Endothelial cell of umbilical vein (primary cell): ENCODE measurements at regions not wholly inside any gene's neighbourhood (a gene's known extent, or its start where the extent isn't known, plus 50 kb on each side); places are given as distances from the start of the nearest gene placed in this dataset.

ENCODE experiments used
- BruUV-seq: library from RNA; stranded (reverse); fragments of 400-500 nt; replicated peaks from 2 replicates; lab custom pipeline; 2021; lab: Mats Ljungman, UMichigan
- CTCF ChIA-PET: fragments of 300-600, 350-600 bp; sonication (Branson Sonifier 250); formaldehyde crosslinking; loops from one replicate; lab custom pipeline; 2021; ENCODE audit warnings: antibody characterized with exemption, inconsistent platforms; lab: Charles Lee
- POLR2A ChIA-PET: fragments of 300-600, 350-600 bp; sonication (Branson Sonifier 250); formaldehyde crosslinking; loops from one replicate; lab custom pipeline; 2021; ENCODE audit warnings: antibody characterized with exemption, inconsistent platforms; lab: Charles Lee
- DNase-seq: peaks from one replicate; pipeline ENCODE4 v3.0.0-alpha.2; 2011; ENCODE audit warnings: low read depth, low spot score
- FAIRE-seq: peaks from 2 replicates; lab custom pipeline; 2011; peaks lifted over from hg19 to GRCh38; lab: Jason Lieb, UNC
- H2AFZ ChIP-seq: 2 replicates; pipeline ENCODE4 v1.6.0; 2012; ENCODE audit warnings: low read depth, low read length, control low read depth, inconsistent platforms
- H3K27ac ChIP-seq: 2 replicates; pipeline ENCODE4 v1.5.1; 2011; ENCODE audit warnings: low read depth, mild to moderate bottlenecking, control low read depth, low read length, moderate library complexity; ENCODE audit not compliant: insufficient read depth
- H3K27me3 ChIP-seq, 2 experiments: 2 replicates each; pipeline versions ENCODE4 v1.6.0 to v1.6.1; 2011; ENCODE audit warnings: low read length in 2 of 2, mixed read lengths in 1 of 2; ENCODE audit not compliant: control insufficient read depth in 2 of 2, insufficient read depth in 2 of 2
- H3K36me3 ChIP-seq, 2 experiments: 2 replicates in 1 of 2; 3 replicates in 1 of 2; pipeline ENCODE4 v1.5.1; 2011; ENCODE audit warnings: low read length in 2 of 2, mild to moderate bottlenecking in 1 of 2, moderate library complexity in 1 of 2; ENCODE audit not compliant: control insufficient read depth in 2 of 2, insufficient read depth in 2 of 2; ENCODE audit errors: extremely low read depth in 1 of 2
- H3K4me1 ChIP-seq: 3 replicates; pipeline ENCODE4 v1.5.1; 2011; ENCODE audit warnings: mild to moderate bottlenecking, low read length; ENCODE audit not compliant: control insufficient read depth, insufficient read depth; ENCODE audit errors: extremely low read depth
- H3K4me2 ChIP-seq: 2 replicates; pipeline ENCODE4 v1.6.1; 2011; ENCODE audit warnings: low read length, control low read depth, mixed read lengths; ENCODE audit not compliant: insufficient read depth
- H3K4me3 ChIP-seq, 3 experiments: fragments of 200-600 bp in 1 of 3; sonication (generic), shearing (Covaris generic) in 1 of 3; replicated peaks in 1 of 3; 2 replicates each; pipeline ENCODE4 v1.5.1; 2011 to 2016; ENCODE audit warnings: control low read depth in 3 of 3, low read length in 3 of 3, mild to moderate bottlenecking in 2 of 3, inconsistent platforms in 1 of 3, low read depth in 1 of 3, moderate library complexity in 1 of 3; ENCODE audit not compliant: insufficient read depth in 1 of 3
- H3K79me2 ChIP-seq: 2 replicates; pipeline ENCODE4 v1.6.0; 2012; ENCODE audit warnings: low read length, inconsistent platforms; ENCODE audit not compliant: control insufficient read depth, insufficient read depth
- H3K9ac ChIP-seq: replicated peaks from 2 replicates; pipeline ENCODE3; 2011; ENCODE audit warnings: low read length, control low read depth; ENCODE audit not compliant: insufficient read depth; ENCODE audit errors: extremely low read depth
- H3K9me1 ChIP-seq: replicated peaks from 3 replicates; pipeline ENCODE4 v1.6.0; 2011; ENCODE audit warnings: mild to moderate bottlenecking, low read length; ENCODE audit not compliant: control insufficient read depth, insufficient read depth; ENCODE audit errors: extremely low read depth
- H3K9me3 ChIP-seq: replicated peaks from 2 replicates; pipeline ENCODE4 v1.5.1; 2012; ENCODE audit warnings: low read length, inconsistent platforms; ENCODE audit not compliant: control insufficient read depth, insufficient read depth
- H4K20me1 ChIP-seq: replicated peaks from 2 replicates; pipeline ENCODE3; 2011; ENCODE audit warnings: mild to moderate bottlenecking, low read length; ENCODE audit not compliant: control insufficient read depth, insufficient read depth; ENCODE audit errors: extremely low read depth
- EZH2 ChIP-seq: IDR thresholded peaks from 2 replicates; pipeline ENCODE4 v1.6.1; 2012; ENCODE audit warnings: borderline replicate concordance, low read depth, mild to moderate bottlenecking, moderate library complexity, low read length, inconsistent platforms; ENCODE audit not compliant: severe bottlenecking
- FOS ChIP-seq: IDR thresholded peaks from 2 replicates; pipeline ENCODE4 v1.6.1; 2011; ENCODE audit warnings: mild to moderate bottlenecking, low read length, moderate library complexity, borderline replicate concordance; ENCODE audit not compliant: insufficient read depth
- GATA2 ChIP-seq: IDR thresholded peaks from 2 replicates; pipeline ENCODE4 v1.7.0; 2011; ENCODE audit warnings: low read depth, mild to moderate bottlenecking, moderate library complexity, mixed read lengths, low read length; ENCODE audit not compliant: insufficient read length, insufficient read depth
- JUN ChIP-seq: IDR thresholded peaks from 2 replicates; pipeline ENCODE4 v1.6.1; 2011; ENCODE audit warnings: borderline replicate concordance, low read depth; ENCODE audit not compliant: insufficient read length, insufficient read depth
- MAX ChIP-seq: IDR thresholded peaks from 2 replicates; pipeline ENCODE4 v1.6.1; 2011; ENCODE audit not compliant: insufficient read depth, insufficient read length
- MYC ChIP-seq: IDR thresholded peaks from one replicate; pipeline ENCODE4 v1.6.1; 2011; ENCODE audit warnings: mild to moderate bottlenecking, low read depth, low read length
- POLR2A ChIP-seq: IDR thresholded peaks from 2 replicates; pipeline ENCODE4 v1.6.1; 2012; ENCODE audit warnings: low read depth, mild to moderate bottlenecking, control low read depth, low read length
- POLR2AphosphoS5 ChIP-seq: IDR thresholded peaks from 2 replicates; pipeline ENCODE4 v1.6.1; 2012; ENCODE audit warnings: low read depth, mild to moderate bottlenecking, control low read depth, low read length, moderate library complexity; ENCODE audit not compliant: insufficient read depth
- dilution Hi-C: fragments of 300-500 bp; cut with MboI; formaldehyde crosslinking; loops from one replicate; pipeline ENCODE4 v1.15.0; 2019; ENCODE audit warnings: low sequenced_read_pairs; ENCODE audit not compliant: extremely low pct_ligation_motif_present
- intact Hi-C: fragments of 100-400 bp; cut with micrococcal nuclease; formaldehyde crosslinking; loops from one replicate; pipeline ENCODE4 v1.10.0; 2022
- TF ChIP-seq, protein P1 (sequence below), 2 donors: IDR thresholded peaks; 1 replicate in 1 of 2; 2 replicates in 1 of 2; pipeline ENCODE4 v1.5.1; 2011; ENCODE audit warnings: low read length in 2 of 2, mild to moderate bottlenecking in 2 of 2, moderate library complexity in 2 of 2, control low read depth in 1 of 2, inconsistent platforms in 1 of 2, low read depth in 1 of 2; ENCODE audit not compliant: insufficient read depth in 1 of 2; ENCODE audit errors: extremely low read depth in 1 of 2

DNA sequence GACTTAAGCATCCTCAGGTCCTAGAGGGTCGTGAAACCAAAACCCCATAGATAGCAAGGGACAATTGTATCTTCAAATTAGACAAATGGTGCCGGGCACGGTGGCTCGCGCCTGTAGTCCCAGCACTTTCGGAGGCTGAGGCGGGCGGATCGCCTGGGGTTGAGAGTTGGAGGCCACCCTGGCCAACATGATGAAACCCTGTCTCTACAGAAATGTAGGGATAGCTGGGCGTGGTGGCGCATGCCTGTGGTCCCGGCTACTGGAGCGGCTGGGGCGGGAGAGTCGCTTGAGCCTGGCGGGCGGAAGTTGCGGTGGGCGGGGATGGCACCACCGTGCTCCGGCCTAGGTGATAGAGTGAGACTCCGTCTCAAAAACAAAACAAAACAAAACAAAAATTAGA is 780.6 kb downstream of the BRINP3 start:
- DNase-seq = no peak
- intact Hi-C loops (no loop called here), dilution Hi-C loops (no loop called here)
- no peaks in the 10 kb centered on the region for H3K9me1 ChIP-seq
- H3K9me3 ChIP-seq = no peaks in the 10 kb centered on the region
- H3K4me1 ChIP-seq = no peaks in the 10 kb centered on the region
- no peak overlapping the region for H3K4me2 ChIP-seq
- BruUV-seq = no TSS peak
- no peak overlapping the region for H3K9ac ChIP-seq
- H3K79me2 ChIP-seq = no peaks in the 10 kb centered on the region
- H3K4me3 ChIP-seq = no peak overlapping the region
- TF ChIP-seq GATA2 = no peak
- no peak for TF ChIP-seq POLR2A
- TF ChIP-seq, protein P1, sequence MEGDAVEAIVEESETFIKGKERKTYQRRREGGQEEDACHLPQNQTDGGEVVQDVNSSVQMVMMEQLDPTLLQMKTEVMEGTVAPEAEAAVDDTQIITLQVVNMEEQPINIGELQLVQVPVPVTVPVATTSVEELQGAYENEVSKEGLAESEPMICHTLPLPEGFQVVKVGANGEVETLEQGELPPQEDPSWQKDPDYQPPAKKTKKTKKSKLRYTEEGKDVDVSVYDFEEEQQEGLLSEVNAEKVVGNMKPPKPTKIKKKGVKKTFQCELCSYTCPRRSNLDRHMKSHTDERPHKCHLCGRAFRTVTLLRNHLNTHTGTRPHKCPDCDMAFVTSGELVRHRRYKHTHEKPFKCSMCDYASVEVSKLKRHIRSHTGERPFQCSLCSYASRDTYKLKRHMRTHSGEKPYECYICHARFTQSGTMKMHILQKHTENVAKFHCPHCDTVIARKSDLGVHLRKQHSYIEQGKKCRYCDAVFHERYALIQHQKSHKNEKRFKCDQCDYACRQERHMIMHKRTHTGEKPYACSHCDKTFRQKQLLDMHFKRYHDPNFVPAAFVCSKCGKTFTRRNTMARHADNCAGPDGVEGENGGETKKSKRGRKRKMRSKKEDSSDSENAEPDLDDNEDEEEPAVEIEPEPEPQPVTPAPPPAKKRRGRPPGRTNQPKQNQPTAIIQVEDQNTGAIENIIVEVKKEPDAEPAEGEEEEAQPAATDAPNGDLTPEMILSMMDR (IDR thresholded peaks at IDR 0.05; ENCODE audit: extremely low read depth in 1 of 2, insufficient read depth in 1 of 2, low read depth in 1 of 2, low read length in 2 of 2) = no peak
- no peak for TF ChIP-seq POLR2AphosphoS5
- no peak for TF ChIP-seq MAX
- no peak for TF ChIP-seq EZH2
- H3K36me3 ChIP-seq = no peaks in the 10 kb centered on the region
- H3K27me3 ChIP-seq = no peaks in the 10 kb centered on the region
- no peak for FAIRE-seq
- H3K27ac ChIP-seq = no peak overlapping the region
- H2AFZ ChIP-seq = no peak overlapping the region
- no peaks in the 10 kb centered on the region for H4K20me1 ChIP-seq
- CTCF ChIA-PET = interaction anchor here (1.0 to 1.6 kb wide), 2 partner anchors 12 to 16 kb away, joined by 3 to 5 read pairs; no protein-coding TSS in a partner anchor
- POLR2A ChIA-PET = interaction anchor here (0.7 kb wide), 1 partner anchor 34 kb away, joined by 11 read pairs; no protein-coding TSS in a partner anchor

DNA sequence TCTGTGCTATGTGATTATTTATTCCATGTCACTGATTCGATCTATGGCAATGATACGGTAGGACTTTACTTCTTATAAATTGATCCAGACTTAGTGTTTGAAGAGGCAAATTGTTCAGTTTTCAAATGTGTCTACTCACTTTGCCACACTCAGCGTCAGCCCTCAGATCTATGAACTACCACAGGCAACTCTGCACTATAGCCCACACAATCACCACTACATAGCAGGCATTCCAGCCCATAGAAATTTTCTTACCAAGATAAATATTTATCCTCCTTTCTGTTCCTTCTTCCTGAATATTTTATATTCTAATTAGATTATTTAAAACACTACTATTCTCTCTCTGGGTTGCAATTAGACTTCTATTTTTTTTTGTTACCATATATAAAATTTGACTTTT is 776.1 kb downstream of the BRINP3 start:
- Histone ChIP-seq H2AFZ (no peak overlapping the region), H3K79me2 (no peaks in the 10 kb centered on the region), H3K4me1 (no peaks in the 10 kb centered on the region), H3K4me2 (no peak overlapping the region), H3K9me1 (no peaks in the 10 kb centered on the region), H3K9me3 (no peaks in the 10 kb centered on the region), H3K27ac (no peak overlapping the region), H3K36me3 (no peaks in the 10 kb centered on the region), H3K27me3 (no peaks in the 10 kb centered on the region), H3K4me3 (no peak overlapping the region), H3K9ac (no peak overlapping the region), H4K20me1 (no peaks in the 10 kb centered on the region)
- FAIRE-seq = no peak
- DNase-seq = no peak
- POLR2A ChIA-PET = no interaction called here
- dilution Hi-C loops = no loop called here
- CTCF ChIA-PET = no interaction called here
- BruUV-seq = no TSS peak
- TF ChIP-seq GATA2 = no peak
- TF ChIP-seq MYC = no peak
- no peak for TF ChIP-seq POLR2AphosphoS5
- no peak for TF ChIP-seq FOS
- TF ChIP-seq JUN = no peak
- TF ChIP-seq POLR2A = no peak
- TF ChIP-seq MAX = no peak
- TF ChIP-seq, protein P1 (IDR thresholded peaks at IDR 0.05; ENCODE audit: extremely low read depth in 1 of 2, insufficient read depth in 1 of 2, low read depth in 1 of 2, low read length in 2 of 2) = no peak
- TF ChIP-seq EZH2 = no peak
- intact Hi-C loops = no loop called here
